ENCODE measurements at regions not wholly inside any gene's neighbourhood (a gene's known extent, or its start where the extent isn't known, plus 50 kb on each side); places are given as distances from the start of the nearest gene placed in this dataset.
"Not testable (repeated sequence)": the region's sequence is repeated elsewhere in the genome, so short reads cannot be mapped to it uniquely, and the experiment has no call there.

DNA sequence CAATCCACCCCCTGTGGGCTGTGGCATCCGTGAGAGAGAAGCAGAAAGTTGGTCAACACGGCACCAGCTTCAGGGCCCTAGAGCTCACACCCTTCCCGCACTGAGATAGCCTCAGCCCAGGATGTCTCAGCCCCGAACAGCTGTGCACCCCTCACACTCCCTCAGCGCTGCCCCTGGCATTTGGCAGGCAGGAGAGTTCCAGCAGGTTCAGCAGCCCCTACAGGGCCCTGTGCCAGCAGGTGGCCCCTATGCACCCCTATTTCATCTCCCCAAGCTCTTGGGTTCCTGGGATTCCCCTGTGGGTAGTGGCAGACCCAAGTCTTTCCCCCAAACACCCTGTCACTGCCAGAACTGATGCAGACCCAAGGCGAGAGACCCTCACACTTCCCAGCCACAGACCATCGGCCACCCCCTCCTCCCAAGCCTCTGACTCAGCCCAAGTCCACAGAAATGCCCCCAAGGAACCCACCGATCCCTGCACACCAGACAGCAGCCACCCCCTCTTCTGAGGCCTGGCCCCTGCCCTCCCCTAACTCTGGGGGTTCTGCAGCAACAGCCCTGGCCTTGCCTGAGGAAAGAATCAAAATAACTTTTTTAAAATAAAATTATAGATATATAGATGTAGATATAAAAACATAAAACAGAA lies 183.6 kb downstream of the IGLL1 start:
- DNase-seq, result no peak

DNA sequence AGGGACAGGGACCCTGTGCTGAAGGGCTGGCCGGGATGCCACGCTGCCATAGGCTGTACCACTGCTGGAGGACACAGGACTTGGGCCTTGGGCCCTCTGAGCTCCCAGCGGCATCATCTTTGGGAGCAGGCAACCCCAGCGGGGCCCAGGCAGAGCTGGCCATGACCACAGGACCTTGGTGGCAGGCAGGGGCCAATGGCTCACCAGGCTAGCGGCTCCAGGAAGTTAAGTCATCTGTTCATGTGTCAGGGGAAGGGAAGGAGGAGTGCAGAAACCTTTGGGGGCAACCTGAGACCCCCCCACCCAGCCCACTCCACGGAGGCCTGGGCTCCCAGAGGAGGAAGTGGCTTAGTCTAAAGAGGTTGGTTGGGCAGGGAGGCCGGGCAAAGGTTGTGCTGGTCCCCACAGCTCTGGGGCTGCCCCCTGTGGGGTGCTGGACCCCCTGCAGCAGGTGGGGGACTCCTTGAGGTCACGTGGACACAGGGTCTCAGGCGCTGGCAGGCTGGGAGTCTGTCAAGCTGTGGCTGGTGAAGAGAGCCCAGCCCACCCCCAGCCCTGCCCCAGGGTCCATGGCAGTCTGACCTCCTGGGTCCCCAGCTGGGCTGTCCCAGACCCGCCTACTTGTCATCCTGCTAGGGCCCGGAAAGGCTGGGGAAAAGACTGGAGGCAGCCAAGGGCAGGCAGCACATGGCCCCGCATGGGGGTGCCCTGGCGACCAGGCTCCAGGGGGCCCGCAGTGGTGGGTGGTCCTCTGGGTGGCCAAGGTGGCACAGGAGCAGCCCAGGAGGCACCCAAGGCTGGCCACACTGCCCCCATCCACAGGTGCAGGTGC lies 184.3 kb downstream of the IGLL1 start:
- no peak for DNase-seq

DNA sequence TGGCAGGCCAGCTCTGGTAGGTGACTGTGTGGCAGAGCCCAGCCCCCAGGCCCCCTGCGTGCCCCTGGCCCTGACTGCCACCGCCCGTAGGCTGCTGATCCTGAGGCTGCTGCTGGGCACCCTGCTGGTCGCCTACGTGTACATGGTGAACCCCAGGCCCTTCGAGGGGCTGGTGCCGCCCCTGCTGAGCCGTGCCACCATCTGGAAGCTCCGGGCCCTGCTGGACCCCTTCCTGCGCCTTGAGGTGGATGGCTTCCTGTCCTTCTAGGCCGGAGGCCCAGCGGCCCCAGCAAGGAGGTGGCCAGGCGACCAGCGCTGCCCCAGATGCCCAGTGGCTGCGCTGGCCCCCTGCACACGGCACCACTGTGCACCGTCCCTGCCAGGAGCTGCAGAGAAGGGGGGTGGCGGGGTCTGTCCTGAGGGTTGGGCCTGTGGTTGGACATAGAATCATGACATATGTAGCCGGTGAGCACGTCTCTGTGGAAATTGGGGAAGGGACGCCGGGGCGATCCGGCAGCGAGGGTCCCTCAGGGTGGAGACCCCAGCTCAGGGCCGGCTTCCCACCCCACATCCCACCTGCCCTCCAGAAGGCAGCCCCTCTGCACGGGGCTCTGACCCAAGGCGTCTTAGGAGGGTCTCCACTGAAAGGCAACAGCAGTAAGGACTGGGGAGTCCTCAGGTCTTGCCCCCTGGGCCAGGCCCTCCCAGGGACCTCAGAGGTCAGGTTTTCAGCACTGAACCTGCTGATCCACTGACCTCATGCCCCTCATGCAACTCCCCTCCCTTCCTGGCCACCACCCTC lies 185.4 kb downstream of the IGLL1 start:
- no peak for DNase-seq

DNA sequence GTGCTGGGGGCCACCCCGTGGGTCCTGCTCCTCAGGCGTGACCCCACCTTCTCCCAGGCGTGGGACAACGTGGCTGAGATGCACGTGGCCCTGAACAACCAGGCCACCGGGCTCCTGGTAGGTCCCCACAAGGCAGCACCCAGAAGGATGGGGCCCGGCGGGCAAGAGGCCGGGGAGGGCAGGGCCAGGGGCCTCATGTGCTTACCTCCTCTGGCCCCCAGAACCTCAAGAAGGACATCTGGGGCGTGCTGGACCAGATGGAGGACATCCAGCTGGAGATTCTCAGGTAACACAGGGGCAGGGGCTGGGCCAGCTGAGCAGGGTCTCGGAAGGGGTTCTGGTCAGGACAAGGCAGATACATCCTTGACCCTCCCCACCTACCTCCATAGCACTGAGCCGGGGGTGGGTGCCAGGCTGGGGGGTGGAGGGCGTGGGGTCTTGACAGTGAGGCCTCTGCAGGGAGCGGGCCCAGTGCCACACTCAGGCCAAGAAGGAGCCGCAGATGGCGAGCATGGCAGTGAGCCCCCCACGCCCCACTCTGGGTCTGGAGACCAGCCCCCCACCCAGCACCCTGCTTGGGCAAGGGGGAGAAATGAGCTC lies 186.3 kb downstream of the IGLL1 start:
- no peak for DNase-seq

DNA sequence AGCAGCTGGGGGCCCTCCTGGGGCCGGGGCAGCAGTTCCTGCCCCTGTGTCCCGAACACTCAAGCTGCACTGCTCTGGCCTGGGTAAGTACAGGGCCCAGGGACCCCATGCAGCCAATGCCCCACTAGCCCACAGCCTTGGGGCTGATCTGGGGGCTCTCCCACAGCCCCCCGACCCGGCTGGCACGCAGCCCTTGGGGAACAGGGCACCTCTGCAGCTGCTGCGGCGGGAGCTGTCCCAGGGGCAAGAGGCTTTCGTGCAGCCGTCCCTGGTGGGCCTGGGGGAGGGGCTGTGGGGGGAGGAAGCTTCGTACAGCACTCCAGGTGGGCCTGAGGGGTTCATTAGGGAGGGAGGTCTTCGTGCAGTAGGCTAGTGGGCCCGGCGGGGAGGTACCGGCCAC lies 186.9 kb downstream of the IGLL1 start:
- DNase-seq, result not testable (repeated sequence)

DNA sequence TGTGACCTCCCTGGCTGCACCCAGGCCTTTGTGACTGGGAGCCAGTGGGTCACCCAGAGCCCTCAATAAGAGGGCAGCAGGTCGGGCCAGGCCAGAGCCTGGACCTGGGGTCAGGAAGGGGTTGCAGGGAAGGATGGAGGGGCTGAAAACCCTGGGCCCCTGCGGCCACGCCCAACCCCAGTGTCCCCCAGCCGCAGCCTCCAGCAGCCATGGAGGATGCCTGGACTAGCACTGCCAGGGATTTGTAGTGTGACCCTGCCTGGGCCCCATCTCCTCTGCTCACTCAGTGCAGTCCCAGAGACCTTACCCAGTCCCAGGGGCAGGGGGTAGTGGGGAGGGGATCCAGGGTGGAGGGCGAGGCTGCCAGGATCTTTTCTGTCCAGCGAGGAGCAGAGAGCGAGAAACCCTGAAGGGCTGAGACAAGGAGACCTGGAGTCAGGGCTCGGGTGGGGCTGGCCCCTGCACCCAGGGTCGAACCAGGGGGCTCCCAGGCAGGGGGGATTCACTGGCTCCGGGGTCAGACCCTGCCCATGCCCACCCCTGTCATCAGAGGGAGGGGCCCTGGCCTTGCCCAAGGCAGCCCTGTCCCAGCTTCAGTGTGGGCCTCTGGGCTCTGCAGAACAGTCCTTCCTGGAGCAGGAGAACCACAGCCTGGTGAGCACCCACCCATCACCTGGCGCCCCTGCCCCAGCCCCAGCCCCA lies 187.5 kb downstream of the IGLL1 start:
- no peak for DNase-seq

DNA sequence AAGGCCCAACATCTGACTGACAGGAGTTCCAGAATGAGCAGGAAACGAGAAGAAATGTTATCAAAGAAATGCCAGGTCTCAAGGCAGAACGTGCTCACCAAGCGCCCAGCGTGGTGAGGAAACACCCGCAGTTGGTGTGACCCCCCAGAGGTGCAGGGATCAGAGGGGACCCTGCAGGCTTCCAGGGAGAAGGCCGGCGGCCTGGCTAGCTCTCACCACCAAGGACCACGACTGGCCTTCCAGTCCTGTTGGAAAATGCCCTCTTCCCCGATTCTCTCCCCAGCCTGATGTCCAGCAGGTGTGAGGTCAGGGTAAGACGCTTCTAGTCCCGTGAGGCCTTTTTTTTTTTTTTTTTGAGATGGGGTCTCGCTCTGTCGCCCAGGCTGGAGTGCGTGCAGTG lies 189.1 kb downstream of the IGLL1 start:
- no peak for DNase-seq

DNA sequence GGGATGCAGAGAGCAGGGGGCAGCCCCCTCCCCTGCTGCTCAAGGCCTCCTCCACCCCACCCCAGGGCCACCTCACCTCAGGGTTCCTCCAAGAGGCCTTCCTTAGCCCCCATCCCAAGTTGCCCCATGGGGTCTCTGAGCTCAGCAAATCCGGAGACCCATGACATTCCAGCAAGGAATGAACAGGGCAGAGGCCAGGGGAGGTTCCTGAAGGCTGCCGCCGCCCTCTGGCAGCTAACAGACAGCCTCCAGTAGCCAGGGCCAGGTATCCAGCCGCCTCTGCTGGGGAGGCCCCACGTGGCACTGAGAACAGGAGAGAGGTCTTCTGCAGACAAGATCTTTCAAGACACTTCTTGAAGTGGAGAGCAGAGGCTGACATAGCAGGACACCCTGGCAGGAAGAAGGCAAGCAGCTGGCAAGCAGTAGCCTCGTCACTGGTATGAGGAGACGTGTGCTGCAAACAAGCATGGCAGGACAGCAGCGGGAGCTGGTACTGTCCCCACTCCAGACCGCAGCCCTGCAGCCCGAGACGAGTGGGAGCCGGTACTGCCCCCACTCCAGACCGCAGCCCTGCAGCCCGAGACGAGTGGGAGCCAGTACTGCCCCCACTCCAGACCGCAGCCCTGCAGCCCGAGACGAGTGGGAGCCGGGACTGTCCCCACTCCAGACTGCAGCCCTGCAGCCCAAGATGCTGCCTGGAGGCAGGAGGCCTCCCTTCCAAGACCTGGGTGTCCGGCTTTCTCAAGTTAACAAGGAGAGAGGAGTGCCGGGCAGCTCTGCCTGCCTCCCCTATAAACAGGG lies 190.6 kb downstream of the IGLL1 start:
- no peak for DNase-seq

DNA sequence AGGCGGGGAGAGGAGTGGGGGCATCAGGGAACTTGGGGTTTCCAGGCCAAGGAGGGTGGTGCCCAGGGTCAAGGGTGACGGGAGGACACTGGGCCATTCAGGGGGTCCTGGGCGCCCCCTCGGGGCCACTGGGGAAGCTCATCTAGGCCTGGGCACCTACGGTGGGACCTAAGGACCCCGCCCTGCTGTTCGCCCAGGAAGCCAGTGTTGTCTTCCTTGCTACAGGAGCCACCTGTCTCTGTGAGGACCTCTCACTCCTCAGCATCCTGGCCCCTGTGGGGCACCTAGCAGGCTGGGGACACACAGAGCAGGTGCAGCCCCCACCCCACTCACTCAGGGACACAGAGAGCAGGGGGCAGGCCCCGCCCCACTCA lies 191.6 kb downstream of the IGLL1 start:
- DNase-seq, result no peak

DNA sequence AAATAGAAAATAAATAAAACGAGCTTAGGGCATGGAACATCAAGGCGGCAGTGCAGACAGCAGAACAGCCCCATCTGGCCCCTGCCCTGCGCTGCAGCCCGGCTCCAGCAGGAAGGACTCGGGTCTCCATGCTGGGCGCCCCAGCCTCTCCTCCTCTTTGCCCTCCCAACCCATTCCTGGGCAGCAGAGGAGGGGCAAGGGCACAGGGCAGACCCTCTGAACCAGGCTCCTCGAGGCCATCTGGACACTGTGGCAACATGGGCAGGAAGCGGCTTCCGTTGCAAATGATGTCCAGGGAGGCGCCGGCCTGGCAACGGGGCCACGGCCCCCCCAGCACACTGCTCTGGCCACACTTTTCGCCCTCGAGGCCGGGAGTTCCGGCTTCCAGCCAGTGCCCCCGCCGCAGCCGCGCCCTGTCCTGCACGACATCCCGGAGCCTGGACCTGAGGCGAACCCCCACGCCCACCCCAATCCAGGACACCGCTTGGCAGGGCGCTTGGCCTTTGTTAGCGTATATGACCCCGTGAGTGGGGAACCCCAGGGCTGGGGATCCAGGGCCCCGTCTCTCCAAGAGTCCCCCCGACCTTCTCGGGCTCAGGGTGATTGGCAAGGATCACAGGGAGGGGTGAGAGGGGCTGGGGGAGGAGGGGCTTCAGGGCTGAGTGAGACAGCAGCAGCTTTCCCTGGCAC lies 192.1 kb downstream of the IGLL1 start:
- no peak for DNase-seq

DNA sequence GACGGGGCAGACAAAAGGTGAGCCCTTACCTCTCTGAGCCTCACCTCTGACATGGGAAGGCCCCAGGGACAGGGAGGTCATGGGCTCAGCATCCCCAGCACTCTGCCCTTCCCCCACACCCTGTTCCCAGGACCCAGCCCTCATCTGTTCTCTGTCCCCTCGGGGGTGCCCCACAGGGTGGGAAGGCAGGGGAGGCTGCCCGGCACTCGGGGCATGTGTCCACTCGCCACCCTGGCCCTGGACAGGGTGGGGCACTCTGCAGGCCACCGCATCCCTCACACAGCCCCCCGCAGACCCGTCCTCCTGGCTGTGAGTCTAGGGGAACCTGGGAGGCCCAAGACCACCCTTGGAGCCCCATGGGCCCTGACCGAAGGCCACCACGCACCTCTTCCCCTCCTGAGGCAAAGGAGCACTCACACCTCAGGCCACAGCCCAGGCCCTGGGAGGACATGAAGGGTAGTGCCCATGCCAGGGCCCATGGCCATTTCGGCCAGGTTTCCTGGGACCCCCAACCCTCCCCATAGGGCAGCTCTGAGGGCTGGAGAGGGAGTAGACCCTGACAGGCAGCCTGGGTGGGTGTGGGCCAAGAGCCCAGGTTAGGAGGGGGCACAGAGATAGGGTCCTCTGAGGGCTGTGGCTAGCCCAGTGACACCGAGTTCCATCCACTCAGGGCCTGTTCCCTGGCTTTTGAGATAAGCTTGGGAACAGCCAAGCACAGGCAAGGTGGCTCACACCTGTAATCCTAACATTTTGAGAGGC lies 193.1 kb downstream of the IGLL1 start:
- DNase-seq, result no peak

DNA sequence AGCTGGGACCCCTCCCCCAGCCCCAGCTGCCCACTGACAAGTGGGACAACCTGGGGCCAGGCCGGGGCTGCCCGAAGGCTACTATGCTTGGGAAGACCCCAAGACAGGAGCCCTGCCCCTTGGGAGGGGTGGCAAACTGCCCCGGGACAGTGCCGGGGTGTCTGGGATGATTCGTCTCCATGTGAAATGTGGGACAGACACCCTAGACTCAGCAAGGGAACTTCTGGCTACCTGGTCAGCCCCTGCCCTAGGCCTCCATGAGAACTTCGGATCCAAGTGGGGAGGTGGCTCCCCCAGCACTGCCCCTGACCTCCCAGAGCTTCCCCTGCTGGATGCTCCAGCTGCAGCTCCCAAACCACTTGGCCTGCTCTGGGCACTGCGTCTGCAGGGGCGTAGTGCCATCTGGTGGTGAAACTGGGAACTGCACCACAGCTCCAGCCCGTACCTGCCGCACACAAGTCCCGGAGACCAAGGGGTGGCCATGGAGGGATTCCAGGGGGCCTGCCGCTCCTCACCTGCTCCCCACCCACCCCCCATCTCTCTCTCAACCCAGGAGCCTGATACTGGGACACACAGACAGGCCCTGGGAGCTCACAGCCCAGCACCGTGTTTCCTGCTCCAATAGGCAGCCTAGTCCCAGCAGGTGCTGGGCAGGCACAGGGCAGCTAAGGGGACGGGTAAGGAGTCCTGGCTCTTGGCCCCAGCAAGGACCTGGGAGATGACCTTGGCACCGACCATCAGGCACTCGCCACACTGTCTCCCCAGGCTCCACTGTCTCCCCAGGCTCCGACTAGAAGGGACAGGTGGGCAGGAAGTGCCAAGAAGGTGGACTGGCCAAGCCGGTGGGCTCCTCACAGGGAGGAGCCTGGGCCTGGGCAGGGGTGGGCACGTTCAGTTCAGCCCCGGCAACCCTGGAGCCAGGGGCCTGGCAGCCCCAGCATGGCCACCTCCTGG lies 194.1 kb downstream of the IGLL1 start:
- peak in 57 of 58 donors; percentile 27 to 90 (median 65) for DNase-seq

DNA sequence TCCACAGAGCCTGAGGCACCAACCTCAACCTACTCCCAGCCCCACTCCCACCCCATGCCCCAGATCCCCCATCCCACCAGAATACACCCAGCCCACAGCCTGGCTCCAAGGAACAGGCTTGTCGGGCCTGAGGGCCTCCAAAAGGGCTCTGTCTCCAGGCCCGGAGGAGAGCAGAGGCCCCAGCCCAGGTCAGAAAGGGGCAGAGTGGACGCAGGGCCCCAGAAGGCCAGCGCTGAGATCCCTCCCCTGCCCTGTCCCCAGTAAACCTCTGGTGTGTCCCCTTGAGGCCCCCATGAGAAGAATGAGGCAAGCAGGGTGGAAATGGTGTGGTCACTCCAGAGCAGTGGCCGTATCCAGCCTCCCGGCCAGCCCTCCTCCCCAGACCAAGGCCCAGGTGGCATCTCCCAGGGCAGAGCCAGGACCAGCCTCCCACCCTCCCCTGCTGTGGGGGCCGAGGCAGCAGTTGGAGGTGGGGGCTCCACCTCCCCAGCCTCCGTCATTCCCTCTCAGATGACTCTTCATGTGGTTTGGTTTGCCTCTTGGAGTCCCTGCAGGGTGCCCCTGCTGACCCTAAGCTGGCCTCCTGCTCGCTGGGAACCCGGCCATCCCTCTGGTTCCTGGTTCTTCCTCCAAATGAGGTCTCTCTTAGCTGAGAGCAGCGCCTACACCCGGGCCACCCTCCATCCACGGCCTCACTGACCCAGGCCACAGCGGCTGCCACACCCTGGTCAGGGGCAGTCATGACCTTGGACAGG lies 195.0 kb downstream of the IGLL1 start:
- no peak for DNase-seq

DNA sequence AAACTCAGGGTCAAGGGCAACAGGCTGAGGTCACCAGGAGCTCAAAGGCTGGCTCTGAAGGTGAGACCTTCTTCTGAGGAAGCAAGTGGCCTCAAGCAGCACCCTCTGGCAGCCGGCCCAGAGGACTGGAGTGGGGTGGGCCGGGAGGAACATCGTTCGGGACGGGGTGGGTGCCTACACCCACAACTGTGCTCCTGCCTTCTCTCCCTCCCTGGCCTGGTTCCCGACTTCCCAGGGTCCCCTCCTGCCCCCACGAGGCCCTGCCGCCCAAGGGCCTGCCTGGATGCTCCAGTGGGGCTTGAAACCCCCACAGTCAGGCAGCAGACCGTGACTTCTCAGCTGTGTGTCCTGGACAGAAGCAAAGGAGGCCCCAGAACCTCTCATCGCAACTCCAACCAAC lies 195.7 kb downstream of the IGLL1 start:
- no peak for DNase-seq

DNA sequence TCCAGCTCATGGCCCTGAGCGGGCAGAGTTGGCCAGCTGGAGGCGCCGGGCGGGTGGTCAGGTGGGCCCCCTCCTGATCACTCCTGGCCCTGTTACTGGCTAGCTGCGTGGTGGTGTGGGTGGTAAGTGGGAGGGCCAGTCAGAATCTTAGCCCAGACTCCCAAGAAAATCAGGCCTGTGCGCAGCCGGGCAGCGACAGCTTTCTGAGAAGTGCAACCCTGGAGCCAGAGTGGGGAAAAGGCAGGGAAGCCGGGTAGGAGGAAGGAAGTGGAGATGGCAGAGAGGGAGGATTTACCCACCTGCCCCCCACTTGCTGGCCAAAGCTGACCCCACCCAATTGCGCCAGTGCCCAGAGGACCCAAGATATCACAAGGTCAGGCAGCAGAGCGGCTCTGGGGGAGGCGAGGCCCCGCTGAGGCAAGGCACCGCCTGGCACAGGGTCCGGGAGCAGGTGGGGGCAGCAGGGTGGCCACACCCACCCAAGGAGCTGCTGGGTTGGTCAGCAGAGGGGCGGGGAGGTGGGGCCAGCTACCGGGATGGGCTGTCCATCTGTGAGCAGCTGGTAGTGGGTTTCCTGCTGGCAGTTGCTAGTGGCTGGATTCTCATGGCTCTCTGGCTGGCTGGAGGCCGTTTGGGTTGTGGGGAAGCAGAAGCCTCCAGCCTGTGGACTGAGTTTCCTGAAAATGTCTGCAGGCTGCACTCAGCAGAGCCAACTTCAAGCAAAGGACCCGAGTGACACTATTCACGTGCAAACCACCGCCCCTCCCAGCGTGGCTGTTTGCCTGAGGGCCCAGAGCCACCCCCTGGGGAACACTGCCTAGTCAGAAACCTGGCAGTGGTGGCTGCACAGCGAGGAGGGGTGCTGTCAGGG lies 196.4 kb downstream of the IGLL1 start:
- peak in 32 of 58 donors; percentile 10 to 69 (median 38) for DNase-seq

Data from anterior cingulate cortex (tissue), 58 donors.